Esophagus muscularis mucosa (tissue), 4 donors: ENCODE measurements at regions not wholly inside any gene's neighbourhood (a gene's known extent, or its start where the extent isn't known, plus 50 kb on each side); places are given as distances from the start of the nearest gene placed in this dataset.

ENCODE experiments used
- CTCF ChIP-seq, 3 experiments: fragments of 200-600 bp in 2 of 3; fragments of 450-650 bp in 1 of 3; sonication (generic) in 2 of 3; IDR thresholded peaks; one replicate each; pipeline ENCODE4 v1.5.1; 2017 to 2019; ENCODE audit warnings: antibody characterized with exemption in 3 of 3, mild to moderate bottlenecking in 2 of 3, moderate library complexity in 1 of 3
- EP300 ChIP-seq: sonication (generic); formaldehyde crosslinking; IDR thresholded peaks from one replicate; pipeline ENCODE4 v1.6.1; 2017; ENCODE audit warnings: antibody characterized with exemption
- POLR2A ChIP-seq: fragments of 450-650 bp; IDR thresholded peaks from one replicate; pipeline ENCODE4 v1.6.1; 2017; ENCODE audit warnings: antibody characterized with exemption, moderate library complexity, mild to moderate bottlenecking, low read depth
- POLR2AphosphoS5 ChIP-seq, 2 donors: sonication (generic); formaldehyde crosslinking; IDR thresholded peaks; one replicate each; pipeline ENCODE4 v1.6.1; 2017; ENCODE audit warnings: antibody characterized with exemption in 2 of 2

- no peak for TF ChIP-seq CTCF (IDR thresholded peaks at IDR 0.05)
- TF ChIP-seq EP300 = no peak
- TF ChIP-seq POLR2A = no peak
- no peak for TF ChIP-seq POLR2AphosphoS5 (IDR thresholded peaks at IDR 0.05)
These were observed 96.4 kb upstream of the C1GALT1C1 start for GRCh38 chrX:120726294-120726693.
